ENCODE measurements at regions not wholly inside any gene's neighbourhood (a gene's known extent, or its start where the extent isn't known, plus 50 kb on each side); places are given as distances from the start of the nearest gene placed in this dataset.

GRCh38 chr1:13878021-13878420, 178.0 kb downstream of the PRDM2 start:
- no peak overlapping the region for H3K27ac ChIP-seq
- TF ChIP-seq ZFX (IDR thresholded peaks at IDR 0.05): no peak
- TF ChIP-seq CTCF (conservative IDR thresholded peaks at IDR 0.05): no peak

- no peak overlapping the region for H3K27ac ChIP-seq
- TF ChIP-seq ZFX (IDR thresholded peaks at IDR 0.05): no peak
- TF ChIP-seq CTCF (conservative IDR thresholded peaks at IDR 0.05): no peak
Observed at GRCh38 chr1:13878451-13878850, 178.5 kb downstream of the PRDM2 start.

GRCh38 chr1:13881385-13882088, 181.5 kb downstream of the PRDM2 start:
- no peak overlapping the region for H3K27ac ChIP-seq
- no peak for TF ChIP-seq ZFX (IDR thresholded peaks at IDR 0.05)
- no peak for TF ChIP-seq CTCF (conservative IDR thresholded peaks at IDR 0.05)

GRCh38 chr1:13888351-13888986, 188.5 kb downstream of the PRDM2 start:
- no peak overlapping the region for H3K27ac ChIP-seq
- no peak for TF ChIP-seq CTCF (conservative IDR thresholded peaks at IDR 0.05)
- no peak for TF ChIP-seq ZFX (IDR thresholded peaks at IDR 0.05)

- TF ChIP-seq ZFX (IDR thresholded peaks at IDR 0.05): no peak
- TF ChIP-seq CTCF (conservative IDR thresholded peaks at IDR 0.05): no peak
- H3K27ac ChIP-seq: no peak overlapping the region
Observed at GRCh38 chr1:13889495-13889894, 189.5 kb downstream of the PRDM2 start.

- TF ChIP-seq ZFX (IDR thresholded peaks at IDR 0.05) (no peak), CTCF (conservative IDR thresholded peaks at IDR 0.05) (no peak)
- no peak overlapping the region for H3K27ac ChIP-seq
Observed at GRCh38 chr1:13890766-13891165, 190.8 kb downstream of the PRDM2 start.

- H3K27ac ChIP-seq: no peak overlapping the region
Observed at GRCh38 chr1:13892198-13892597, 192.2 kb downstream of the PRDM2 start.

More at GRCh38 chr1:13892198-13892597, 192.2 kb downstream of the PRDM2 start:
- TF ChIP-seq ZFX (IDR thresholded peaks at IDR 0.05) (no peak), CTCF (conservative IDR thresholded peaks at IDR 0.05) (no peak)

Measured in C4-2B (cell line).